ENCODE measurements at regions not wholly inside any gene's neighbourhood (a gene's known extent, or its start where the extent isn't known, plus 50 kb on each side); places are given as distances from the start of the nearest gene placed in this dataset.

DNA sequence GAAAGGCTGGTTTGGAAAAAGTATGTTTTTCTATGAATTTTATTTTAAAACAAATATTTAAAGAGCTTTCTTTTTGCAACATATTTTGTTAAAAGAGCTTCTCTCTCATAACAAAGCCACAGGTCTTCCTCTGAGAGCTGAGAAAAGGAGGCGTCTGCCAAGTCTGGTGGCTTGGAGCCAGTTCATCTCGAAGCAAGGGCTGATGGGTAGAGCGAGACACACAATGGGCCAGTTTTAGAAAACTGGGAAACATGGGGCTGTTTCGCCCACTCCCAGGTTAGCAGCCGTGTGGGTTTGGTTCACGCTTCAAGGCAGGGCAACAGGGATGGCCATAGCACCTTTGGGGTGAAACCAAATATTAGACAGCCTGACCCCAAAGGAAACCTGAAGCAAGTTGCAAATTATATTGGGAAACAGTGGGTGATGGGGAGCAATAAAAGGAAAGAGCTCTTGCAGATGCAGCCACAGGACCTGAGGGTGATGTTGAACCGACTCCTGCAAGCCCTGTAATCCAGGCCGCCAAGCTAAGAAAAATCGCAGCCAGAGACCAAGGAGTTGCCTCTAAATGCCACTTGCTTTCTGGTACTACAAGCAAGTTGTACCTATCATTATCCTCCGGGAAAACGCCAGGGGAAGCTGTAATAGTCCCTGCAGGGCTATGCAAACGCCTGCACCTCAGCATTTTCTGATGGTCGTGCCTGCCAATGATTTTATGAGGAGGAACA, 88.4 kb upstream of the GALNT15 start:
- peaks cover 7% of the 10 kb centered on the region for H3K9me3 Mint-ChIP-seq
- H3K36me3 Mint-ChIP-seq (ENCODE audit: insufficient read depth) = no peaks in the 10 kb centered on the region
- ATAC-seq = no peak
- H3K4me1 Mint-ChIP-seq (ENCODE audit: low read depth) = no peaks in the 10 kb centered on the region
- H3K4me3 Mint-ChIP-seq = no peak overlapping the region
- no peak for DNase-seq
- no peaks in the 10 kb centered on the region for H3K27me3 Mint-ChIP-seq (ENCODE audit: low read depth)

DNA sequence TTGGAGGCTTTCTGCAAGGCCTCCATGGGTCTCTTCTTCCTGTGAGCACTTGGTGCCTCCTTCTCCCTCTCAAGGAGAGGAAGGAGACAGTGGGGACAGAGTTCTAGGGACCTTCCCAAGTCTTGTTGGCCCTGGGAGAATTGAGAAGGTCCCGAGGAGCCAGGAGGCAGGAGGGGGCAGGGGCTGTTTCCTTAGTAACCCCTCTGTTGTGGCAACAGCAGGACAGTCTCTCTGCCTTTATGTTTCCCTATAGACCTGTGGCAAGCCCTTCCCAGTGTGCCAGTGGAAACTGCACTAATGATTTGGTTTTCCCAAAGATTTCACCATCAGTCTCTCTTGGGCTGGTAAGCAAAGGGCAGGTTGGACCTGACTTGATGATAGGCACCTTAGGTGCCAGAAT, 87.8 kb upstream of the GALNT15 start:
- H3K9me3 Mint-ChIP-seq = peaks cover 4% of the 10 kb centered on the region
- H3K4me3 Mint-ChIP-seq = no peak overlapping the region
- no peaks in the 10 kb centered on the region for H3K36me3 Mint-ChIP-seq (ENCODE audit: insufficient read depth)
- DNase-seq (no peak), ATAC-seq (no peak)
- no peaks in the 10 kb centered on the region for H3K27me3 Mint-ChIP-seq (ENCODE audit: low read depth)
- no peaks in the 10 kb centered on the region for H3K4me1 Mint-ChIP-seq (ENCODE audit: low read depth)

DNA sequence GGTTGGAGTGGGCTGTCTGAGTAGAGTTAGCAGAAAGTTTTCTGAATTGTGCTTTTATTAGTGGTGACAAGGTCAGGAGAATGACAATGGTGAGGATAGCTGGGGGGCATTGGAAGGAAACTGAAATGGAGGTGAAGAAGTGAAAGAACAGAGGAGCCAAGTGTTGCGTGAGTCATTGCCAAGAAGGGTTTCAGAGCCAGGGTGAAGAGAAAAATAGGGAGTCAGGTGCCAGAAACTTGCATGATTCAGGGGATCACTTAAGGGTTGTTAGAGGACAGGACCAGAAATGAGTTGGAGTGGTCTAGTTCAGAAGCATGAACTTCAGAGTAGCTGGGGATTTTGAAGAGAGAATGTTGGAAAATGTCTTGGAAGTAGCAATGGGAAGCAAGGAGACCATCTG, 86.0 kb upstream of the GALNT15 start:
- Mint-ChIP-seq H3K36me3 (ENCODE audit: insufficient read depth) (no peaks in the 10 kb centered on the region), H3K9me3 (no peaks in the 10 kb centered on the region), H3K27me3 (ENCODE audit: low read depth) (no peaks in the 10 kb centered on the region), H3K4me1 (ENCODE audit: low read depth) (no peaks in the 10 kb centered on the region), H3K4me3 (no peak overlapping the region)
- DNase-seq = no peak
- ATAC-seq = no peak

DNA sequence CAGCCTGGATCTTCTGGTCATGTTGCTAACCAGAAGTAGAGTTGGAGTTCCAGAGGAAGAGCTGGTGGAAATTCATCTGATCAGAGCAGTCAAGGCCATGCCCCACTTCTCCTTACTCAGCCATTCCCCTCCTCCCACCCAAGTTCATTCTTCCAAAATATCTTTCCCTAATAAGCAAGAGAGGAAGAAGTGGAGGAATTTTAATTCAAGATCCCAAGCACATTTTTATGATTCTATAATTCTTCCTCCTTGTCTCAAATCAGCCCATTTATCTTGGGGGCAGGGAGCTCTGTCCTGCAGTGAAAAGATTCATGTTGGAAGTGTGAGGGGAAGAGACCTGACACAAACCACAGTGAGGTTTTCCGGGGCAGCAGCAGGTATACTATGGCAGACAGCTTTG, 85.0 kb upstream of the GALNT15 start:
- Mint-ChIP-seq H3K9me3 (no peaks in the 10 kb centered on the region), H3K4me1 (ENCODE audit: low read depth) (no peaks in the 10 kb centered on the region), H3K36me3 (ENCODE audit: insufficient read depth) (no peaks in the 10 kb centered on the region), H3K27me3 (ENCODE audit: low read depth) (no peaks in the 10 kb centered on the region), H3K4me3 (no peak overlapping the region)
- ATAC-seq (no peak), DNase-seq (no peak)

DNA sequence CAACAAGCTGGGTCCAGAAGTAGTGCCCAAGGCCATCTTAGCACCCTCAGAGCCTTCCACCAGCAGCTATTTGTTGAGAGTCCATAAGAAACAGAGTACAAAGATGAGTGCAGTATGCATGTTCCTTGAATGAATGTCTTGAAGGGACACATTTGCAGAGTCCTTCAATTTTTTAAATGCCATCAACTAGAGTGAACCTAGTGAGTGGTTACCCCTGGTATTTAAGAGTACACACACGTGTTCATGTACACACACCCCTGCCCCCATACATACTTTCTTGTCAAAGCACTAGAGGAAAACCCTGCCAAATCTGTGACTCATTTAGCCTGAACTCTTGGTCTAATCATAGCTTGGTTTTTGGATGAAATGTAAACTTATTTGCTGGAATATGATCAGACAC, 84.5 kb upstream of the GALNT15 start:
- H3K4me3 Mint-ChIP-seq = no peak overlapping the region
- DNase-seq (no peak), ATAC-seq (no peak)
- no peaks in the 10 kb centered on the region for H3K27me3 Mint-ChIP-seq (ENCODE audit: low read depth)
- H3K36me3 Mint-ChIP-seq (ENCODE audit: insufficient read depth) = no peaks in the 10 kb centered on the region
- no peaks in the 10 kb centered on the region for H3K4me1 Mint-ChIP-seq (ENCODE audit: low read depth)
- H3K9me3 Mint-ChIP-seq = no peaks in the 10 kb centered on the region

DNA sequence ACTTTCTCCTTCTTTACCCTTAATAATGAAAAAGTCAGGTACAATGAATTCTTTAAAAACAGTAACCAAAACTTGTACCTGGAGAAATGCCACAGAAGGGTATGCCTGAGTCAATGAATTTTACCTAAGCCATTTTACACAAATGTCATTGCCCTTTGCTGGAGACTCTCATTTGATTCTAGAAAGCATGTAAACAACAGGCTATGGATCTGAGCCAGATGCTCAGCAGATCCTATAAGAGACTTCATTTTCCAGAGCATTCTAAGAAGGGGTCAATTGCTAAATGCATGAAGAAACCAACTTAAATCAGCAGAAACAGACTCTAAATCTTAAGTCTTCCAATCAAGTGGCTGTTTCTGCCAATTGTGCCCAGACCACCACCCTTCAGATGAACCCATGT, 83.8 kb upstream of the GALNT15 start:
- Mint-ChIP-seq H3K4me1 (ENCODE audit: low read depth) (no peaks in the 10 kb centered on the region), H3K4me3 (no peak overlapping the region), H3K27me3 (ENCODE audit: low read depth) (no peaks in the 10 kb centered on the region), H3K36me3 (ENCODE audit: insufficient read depth) (no peaks in the 10 kb centered on the region), H3K9me3 (no peaks in the 10 kb centered on the region)
- DNase-seq (no peak), ATAC-seq (no peak)

DNA sequence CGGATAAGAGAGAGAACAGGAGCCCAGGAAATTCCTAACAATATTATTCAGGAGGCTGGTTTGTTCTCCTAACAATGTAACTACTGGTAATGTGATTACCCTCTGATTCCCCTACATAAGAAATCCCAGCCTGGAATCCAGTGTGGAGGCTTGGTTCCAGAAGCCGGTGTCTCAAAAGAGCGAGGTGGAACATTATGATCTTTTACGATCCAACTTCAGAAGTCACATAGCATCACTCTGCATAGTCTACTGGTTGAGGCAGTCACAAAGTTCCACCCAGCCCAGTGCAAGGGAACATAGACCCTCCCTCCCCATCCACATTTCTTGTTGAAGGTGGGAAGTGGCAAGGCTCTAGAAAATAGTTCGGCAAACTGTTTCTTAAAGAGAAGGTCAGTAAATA, 81.6 kb upstream of the GALNT15 start:
- ATAC-seq (no peak), DNase-seq (no peak)
- Mint-ChIP-seq H3K27me3 (ENCODE audit: low read depth) (no peaks in the 10 kb centered on the region), H3K4me1 (ENCODE audit: low read depth) (no peaks in the 10 kb centered on the region), H3K9me3 (no peaks in the 10 kb centered on the region), H3K4me3 (no peak overlapping the region), H3K36me3 (ENCODE audit: insufficient read depth) (no peaks in the 10 kb centered on the region)

DNA sequence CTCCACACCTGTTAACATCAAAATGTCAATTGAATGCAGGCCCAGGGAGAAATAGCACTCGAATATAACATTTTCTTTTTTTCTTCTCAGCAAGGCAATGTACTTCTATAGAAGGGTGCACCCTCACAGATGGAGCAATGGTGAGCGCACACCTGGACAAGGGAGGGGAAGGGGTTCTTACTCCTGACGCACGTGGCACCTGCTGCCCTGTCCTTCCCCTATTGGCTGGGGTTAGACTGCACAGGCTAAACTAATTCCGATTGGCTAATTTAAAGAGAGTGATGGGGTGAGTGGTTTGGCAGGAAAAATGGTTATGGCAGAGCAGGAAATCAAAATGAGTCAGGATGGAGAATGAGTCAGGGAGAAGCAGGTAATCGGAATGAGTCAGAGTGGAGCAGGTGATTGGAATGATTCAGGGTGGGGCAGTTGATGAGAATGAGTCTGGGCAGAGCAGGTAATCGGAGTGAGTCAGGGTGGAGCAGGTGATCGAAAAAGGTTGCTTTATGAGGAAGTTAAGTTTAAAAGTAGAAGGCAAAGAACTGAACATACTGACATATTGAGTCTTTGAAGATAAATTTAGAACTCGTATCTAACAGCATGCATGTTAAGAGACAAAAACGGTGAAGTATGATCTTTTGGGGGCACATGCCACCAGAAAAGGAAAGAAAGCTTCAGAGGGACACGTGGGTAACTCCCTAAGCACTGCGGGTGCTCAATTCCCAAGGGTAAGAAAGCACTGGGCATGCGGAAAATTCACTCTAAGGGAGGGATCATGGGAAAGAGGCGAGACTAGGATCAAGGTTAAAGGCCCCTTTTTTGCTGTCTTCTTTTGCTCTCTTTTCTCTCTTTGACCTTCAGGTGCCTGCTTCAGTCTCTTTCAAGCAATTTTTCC, 72.9 kb upstream of the GALNT15 start:
- no peak for ATAC-seq

DNA sequence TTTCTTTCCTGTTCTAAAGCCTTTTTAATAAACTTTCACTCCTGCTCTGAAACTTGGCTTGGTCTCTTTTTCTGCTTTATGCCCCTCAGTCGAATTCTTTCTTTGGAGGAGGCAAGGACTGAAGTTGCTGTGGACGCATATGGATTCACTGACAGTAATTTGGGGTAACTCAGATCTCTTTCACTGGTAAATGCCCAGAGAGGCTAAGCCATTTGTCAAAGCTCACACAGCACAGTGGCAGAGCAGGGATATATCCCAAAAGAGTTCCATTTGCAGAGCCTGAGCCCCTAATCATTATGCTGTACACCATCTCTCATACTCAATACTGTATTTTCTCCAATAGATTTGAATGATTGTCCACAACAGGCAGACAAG, 72.3 kb upstream of the GALNT15 start:
- H3K27me3 Mint-ChIP-seq (ENCODE audit: low read depth) = peaks cover 4% of the 10 kb centered on the region
- no peaks in the 10 kb centered on the region for H3K4me1 Mint-ChIP-seq (ENCODE audit: low read depth)
- no peak overlapping the region for H3K4me3 Mint-ChIP-seq
- DNase-seq (no peak), ATAC-seq (no peak)
- no peaks in the 10 kb centered on the region for H3K36me3 Mint-ChIP-seq (ENCODE audit: insufficient read depth)
- no peaks in the 10 kb centered on the region for H3K9me3 Mint-ChIP-seq

More for the DNA sequence above, 72.9 kb upstream of the GALNT15 start:
- no peak for DNase-seq
- H3K27me3 Mint-ChIP-seq (ENCODE audit: low read depth) = peaks cover 2% of the 10 kb centered on the region
- no peaks in the 10 kb centered on the region for H3K36me3 Mint-ChIP-seq (ENCODE audit: insufficient read depth)
- H3K9me3 Mint-ChIP-seq = no peaks in the 10 kb centered on the region
- H3K4me1 Mint-ChIP-seq (ENCODE audit: low read depth) = no peaks in the 10 kb centered on the region
- H3K4me3 Mint-ChIP-seq = no peak overlapping the region

DNA sequence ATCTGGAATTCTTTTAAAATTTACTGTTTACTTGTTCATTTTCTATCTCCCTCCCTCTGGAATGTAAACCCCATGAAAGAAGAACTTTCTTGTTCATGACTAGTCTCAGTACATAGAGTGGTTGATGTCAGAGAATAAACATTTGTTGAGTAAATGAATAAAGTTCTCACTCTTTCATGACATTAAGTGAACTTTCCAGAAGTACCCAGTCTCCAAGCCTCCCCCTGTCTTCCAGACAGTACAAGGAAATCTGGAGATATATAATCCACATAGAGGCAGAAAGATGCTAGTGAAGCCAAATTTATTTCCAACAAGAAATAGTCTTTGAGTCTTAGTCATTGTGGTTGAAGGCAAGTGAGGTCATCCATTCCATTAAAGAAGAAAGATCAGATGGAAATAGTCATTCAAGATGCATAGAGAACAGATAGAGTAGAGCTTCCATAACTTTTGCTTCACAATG, 71.5 kb upstream of the GALNT15 start:
- no peak for ATAC-seq
- DNase-seq = no peak
- Mint-ChIP-seq H3K4me1 (ENCODE audit: low read depth) (no peaks in the 10 kb centered on the region), H3K27me3 (ENCODE audit: low read depth) (peaks cover 9% of the 10 kb centered on the region), H3K36me3 (ENCODE audit: insufficient read depth) (no peaks in the 10 kb centered on the region), H3K9me3 (peaks cover 5% of the 10 kb centered on the region), H3K4me3 (no peak overlapping the region)

DNA sequence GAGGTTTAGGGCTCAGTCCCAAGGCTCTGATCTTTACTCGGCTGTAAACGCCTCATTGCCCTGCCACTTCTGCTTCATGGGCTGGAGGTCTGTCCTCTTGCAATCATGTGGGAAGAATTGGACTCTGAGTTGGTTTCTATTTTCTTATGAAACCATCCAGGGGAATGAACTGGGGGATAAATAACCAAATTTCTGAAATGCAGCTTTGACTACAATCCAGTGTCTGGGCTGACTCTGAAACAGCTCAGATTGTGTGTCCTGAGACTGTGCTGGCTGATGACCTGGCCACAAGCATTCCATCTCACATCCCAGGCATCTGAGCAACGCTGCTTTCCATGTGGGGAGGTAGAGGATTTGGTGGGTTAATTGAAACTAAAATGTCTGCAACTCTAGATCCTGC, 71.0 kb upstream of the GALNT15 start:
- peaks cover 5% of the 10 kb centered on the region for H3K9me3 Mint-ChIP-seq

DNA sequence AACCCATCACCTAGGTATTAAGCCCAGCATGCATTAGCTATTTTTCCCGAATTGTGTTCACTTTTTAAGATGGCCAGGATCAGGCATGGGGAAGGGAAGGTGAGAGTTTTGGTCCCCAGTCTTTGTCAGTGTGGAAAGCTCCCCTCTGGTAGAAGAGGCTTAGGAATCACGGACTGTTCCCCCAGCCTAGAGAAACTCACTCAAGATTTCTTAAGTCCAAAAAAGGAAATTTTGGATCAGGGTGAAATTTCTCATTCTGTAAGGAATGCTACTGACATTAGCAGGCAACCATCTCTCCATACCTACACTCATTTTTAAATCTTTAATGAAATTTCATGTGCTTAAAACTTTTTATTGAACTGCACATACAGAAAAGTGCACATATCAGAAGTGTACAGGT, 70.3 kb upstream of the GALNT15 start:
- H3K36me3 Mint-ChIP-seq (ENCODE audit: insufficient read depth) = no peaks in the 10 kb centered on the region
- DNase-seq (no peak), ATAC-seq (no peak)
- H3K9me3 Mint-ChIP-seq = peaks cover 5% of the 10 kb centered on the region
- no peaks in the 10 kb centered on the region for H3K4me1 Mint-ChIP-seq (ENCODE audit: low read depth)
- H3K4me3 Mint-ChIP-seq = no peak overlapping the region
- H3K27me3 Mint-ChIP-seq (ENCODE audit: low read depth) = peaks cover 9% of the 10 kb centered on the region

More for the DNA sequence above, 71.0 kb upstream of the GALNT15 start:
- DNase-seq = no peak
- ATAC-seq = no peak
- Mint-ChIP-seq H3K36me3 (ENCODE audit: insufficient read depth) (no peaks in the 10 kb centered on the region), H3K27me3 (ENCODE audit: low read depth) (peaks cover 9% of the 10 kb centered on the region), H3K4me1 (ENCODE audit: low read depth) (no peaks in the 10 kb centered on the region), H3K4me3 (no peak overlapping the region)

DNA sequence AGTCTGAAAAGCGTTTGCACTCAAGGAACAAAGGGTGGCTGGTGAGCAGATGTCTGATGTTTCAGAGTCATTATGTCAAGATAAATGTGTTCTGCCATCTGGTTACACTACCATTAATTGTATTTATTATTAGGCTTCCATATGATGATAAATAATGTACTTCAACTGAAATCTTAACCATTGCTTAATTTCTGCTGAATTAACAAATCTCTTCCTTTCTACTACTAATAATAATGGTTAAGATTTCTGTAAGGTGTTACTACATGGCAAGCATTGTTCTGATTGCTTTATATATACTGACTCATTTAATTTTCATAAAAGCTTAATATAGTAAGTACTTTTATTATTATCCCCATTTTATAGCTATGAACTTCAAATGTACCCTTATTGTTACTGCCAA, 68.4 kb upstream of the GALNT15 start:
- Mint-ChIP-seq H3K9me3 (peaks cover 5% of the 10 kb centered on the region), H3K4me3 (no peak overlapping the region), H3K4me1 (ENCODE audit: low read depth) (no peaks in the 10 kb centered on the region), H3K27me3 (ENCODE audit: low read depth) (peaks cover 13% of the 10 kb centered on the region), H3K36me3 (ENCODE audit: insufficient read depth) (no peaks in the 10 kb centered on the region)
- ATAC-seq (no peak), DNase-seq (no peak)

DNA sequence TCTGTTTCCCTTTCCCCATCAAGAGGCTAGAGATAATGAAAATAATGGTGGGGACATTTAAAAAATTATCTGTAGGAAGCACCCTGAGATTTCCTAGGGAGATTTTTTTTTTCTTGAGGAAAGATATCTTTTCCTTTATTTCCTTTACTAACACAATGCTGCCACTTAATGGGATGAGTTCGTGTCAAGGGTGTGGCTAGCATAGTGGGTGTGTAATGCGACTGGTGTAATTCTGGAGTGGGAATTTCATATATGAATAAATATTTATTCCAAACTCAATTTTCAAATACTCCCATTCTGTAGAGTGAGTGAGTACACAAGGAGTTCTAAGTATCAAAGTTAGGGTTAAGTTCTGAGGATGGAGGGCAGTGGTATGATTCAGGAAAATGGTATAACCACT, 66.1 kb upstream of the GALNT15 start:
- Mint-ChIP-seq H3K4me1 (ENCODE audit: low read depth) (no peaks in the 10 kb centered on the region), H3K4me3 (no peak overlapping the region), H3K36me3 (ENCODE audit: insufficient read depth) (no peaks in the 10 kb centered on the region), H3K27me3 (ENCODE audit: low read depth) (peaks cover 11% of the 10 kb centered on the region), H3K9me3 (peaks cover 8% of the 10 kb centered on the region)
- DNase-seq (no peak), ATAC-seq (no peak)

DNA sequence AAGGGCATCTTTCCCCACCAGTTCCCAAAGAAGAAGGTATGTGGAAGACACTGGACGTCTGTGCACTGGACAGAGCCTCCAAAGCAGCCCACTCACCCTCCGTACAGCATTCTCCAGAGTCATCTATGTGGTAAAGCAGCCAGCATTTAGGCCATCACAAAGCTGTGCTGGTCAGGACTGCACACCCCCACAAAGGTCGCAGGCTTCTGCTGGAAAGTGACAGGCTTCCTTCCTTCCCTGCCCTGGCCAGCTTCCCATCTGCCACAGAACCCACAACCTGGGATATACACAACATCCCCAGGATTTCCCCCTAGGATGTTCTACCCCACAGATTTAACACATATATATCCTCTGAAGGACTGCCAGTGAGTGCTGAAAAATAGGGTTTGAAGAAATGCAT, 64.6 kb upstream of the GALNT15 start:
- Mint-ChIP-seq H3K4me1 (ENCODE audit: low read depth) (no peaks in the 10 kb centered on the region), H3K27me3 (ENCODE audit: low read depth) (peaks cover 11% of the 10 kb centered on the region), H3K9me3 (peaks cover 8% of the 10 kb centered on the region), H3K36me3 (ENCODE audit: insufficient read depth) (no peaks in the 10 kb centered on the region), H3K4me3 (no peak overlapping the region)
- ATAC-seq = no peak
- DNase-seq = no peak

All from activated T-cell treated with anti-CD3 and anti-CD28 coated beads, Interleukin-2, amount 50 U/mL, for 4 hours (primary cell).